ENCODE measurements at regions not wholly inside any gene's neighbourhood (a gene's known extent, or its start where the extent isn't known, plus 50 kb on each side); places are given as distances from the start of the nearest gene placed in this dataset.

- no peak for TF ChIP-seq CTCF (conservative IDR thresholded peaks at IDR 0.05)
- H3K27ac ChIP-seq: no peak overlapping the region
Measured at GRCh38 chr18:22670914-22671313, 253.2 kb upstream of the CTAGE1 start.

GRCh38 chr18:22673182-22673862 lies 255.6 kb upstream of the CTAGE1 start:
- no peak for TF ChIP-seq CTCF (conservative IDR thresholded peaks at IDR 0.05)
- no peak overlapping the region for H3K27ac ChIP-seq

- no peak for TF ChIP-seq CTCF (conservative IDR thresholded peaks at IDR 0.05)
- no peak overlapping the region for H3K27ac ChIP-seq
Measured at GRCh38 chr18:22674272-22674671, 256.6 kb upstream of the CTAGE1 start.

- TF ChIP-seq CTCF (conservative IDR thresholded peaks at IDR 0.05): no peak
- no peak overlapping the region for H3K27ac ChIP-seq
Measured at GRCh38 chr18:22675006-22675405, 257.3 kb upstream of the CTAGE1 start.

- TF ChIP-seq CTCF (conservative IDR thresholded peaks at IDR 0.05): no peak
Measured at GRCh38 chr18:22676423-22676822, 256.7 kb upstream of the RBBP8 start.

GRCh38 chr18:22678486-22678885 lies 254.6 kb upstream of the RBBP8 start:
- no peak for TF ChIP-seq CTCF (conservative IDR thresholded peaks at IDR 0.05)
- H3K27ac ChIP-seq: no peak overlapping the region

More at GRCh38 chr18:22676423-22676822, 256.7 kb upstream of the RBBP8 start:
- no peak overlapping the region for H3K27ac ChIP-seq

- no peak overlapping the region for H3K27ac ChIP-seq
- TF ChIP-seq CTCF (conservative IDR thresholded peaks at IDR 0.05): no peak
Measured at GRCh38 chr18:22680944-22681343, 252.2 kb upstream of the RBBP8 start.

All from VCaP (cell line).